ENCODE measurements at regions not wholly inside any gene's neighbourhood (a gene's known extent, or its start where the extent isn't known, plus 50 kb on each side); places are given as distances from the start of the nearest gene placed in this dataset.
A peak's percentile ranks its signal among the peaks of the same experiment; 100 is the strongest.
"Not testable (repeated sequence)": the region's sequence is repeated elsewhere in the genome, so short reads cannot be mapped to it uniquely, and the experiment has no call there.

GRCh38 chr19:33866696-33867095, 70.0 kb downstream of the KCTD15 start:
- no peak for DNase-seq

- no peak for DNase-seq
These were observed 71.5 kb downstream of the KCTD15 start for GRCh38 chr19:33868076-33868735.

- DNase-seq = peak; percentile 5
These were observed 72.2 kb downstream of the KCTD15 start for GRCh38 chr19:33868788-33869412.

- not testable (repeated sequence) for DNase-seq
These were observed 73.7 kb downstream of the KCTD15 start for GRCh38 chr19:33870298-33870932.

- DNase-seq = no peak
These were observed 74.9 kb downstream of the KCTD15 start for GRCh38 chr19:33871605-33872004.

GRCh38 chr19:33872445-33873320, 76.0 kb downstream of the KCTD15 start:
- DNase-seq = no peak

GRCh38 chr19:33875071-33875470, 78.4 kb downstream of the KCTD15 start:
- DNase-seq = no peak

- no peak for DNase-seq
These were observed 79.5 kb downstream of the KCTD15 start for GRCh38 chr19:33876192-33876591.

- no peak for DNase-seq
These were observed 81.4 kb downstream of the KCTD15 start for GRCh38 chr19:33878030-33878544.

- DNase-seq = no peak
These were observed 82.5 kb downstream of the KCTD15 start for GRCh38 chr19:33878910-33879810.

- DNase-seq = no peak
These were observed 83.3 kb downstream of the KCTD15 start for GRCh38 chr19:33879818-33880575.

- DNase-seq = no peak
These were observed 87.3 kb downstream of the KCTD15 start for GRCh38 chr19:33883859-33884519.

GRCh38 chr19:33885236-33885635, 88.6 kb downstream of the KCTD15 start:
- no peak for DNase-seq

- no peak for DNase-seq
These were observed 91.2 kb downstream of the KCTD15 start for GRCh38 chr19:33887891-33888290.

- no peak for DNase-seq
These were observed 92.0 kb downstream of the KCTD15 start for GRCh38 chr19:33888665-33889064.

GRCh38 chr19:33890569-33890968, 93.9 kb downstream of the KCTD15 start:
- no peak for DNase-seq

- DNase-seq = no peak
These were observed 95.1 kb downstream of the KCTD15 start for GRCh38 chr19:33891773-33892172.

GRCh38 chr19:33894787-33895186, 98.1 kb downstream of the KCTD15 start:
- no peak for DNase-seq

GRCh38 chr19:33895366-33895765, 98.7 kb downstream of the KCTD15 start:
- no peak for DNase-seq

- no peak for DNase-seq
These were observed 101.5 kb downstream of the KCTD15 start for GRCh38 chr19:33898062-33898677.

Measured in NCI-H82 (cell line).